ENCODE measurements at regions not wholly inside any gene's neighbourhood (a gene's known extent, or its start where the extent isn't known, plus 50 kb on each side); places are given as distances from the start of the nearest gene placed in this dataset.
"Not testable (repeated sequence)": the region's sequence is repeated elsewhere in the genome, so short reads cannot be mapped to it uniquely, and the experiment has no call there.

DNA sequence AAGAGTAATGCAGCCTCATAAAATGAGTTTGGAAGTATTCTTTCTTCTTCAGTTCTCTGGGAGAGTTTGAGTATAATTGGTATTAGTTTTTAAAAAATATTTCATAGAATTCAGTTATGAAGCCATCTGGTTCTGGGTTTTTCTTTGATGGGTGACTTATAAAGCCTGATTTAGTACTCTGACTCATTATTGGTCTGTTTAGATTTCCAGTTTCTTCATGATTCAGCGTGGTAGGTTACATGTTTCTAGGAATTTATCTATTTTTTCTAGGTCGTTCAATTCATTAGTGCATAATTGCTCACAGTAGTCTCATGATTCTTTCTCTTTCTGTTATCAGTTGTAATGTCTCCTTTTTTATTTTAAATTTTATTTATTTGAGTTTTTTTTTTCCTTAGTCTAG, 111.2 kb downstream of the CEP44 start:
- no peak for DNase-seq (ENCODE audit: low spot score)
- intact Hi-C loops (cut with micrococcal nuclease): no loop called here
- Mint-ChIP-seq H3K36me3 (ENCODE audit: low read depth) (no peaks in the 10 kb centered on the region), H3K9me3 (no peaks in the 10 kb centered on the region), H3K4me3 (ENCODE audit: low read depth) (no peak overlapping the region), H3K27me3 (ENCODE audit: low read depth) (peaks cover 6% of the 10 kb centered on the region), H3K27ac (no peak overlapping the region), H3K4me1 (ENCODE audit: low read depth) (peaks cover 6% of the 10 kb centered on the region)

DNA sequence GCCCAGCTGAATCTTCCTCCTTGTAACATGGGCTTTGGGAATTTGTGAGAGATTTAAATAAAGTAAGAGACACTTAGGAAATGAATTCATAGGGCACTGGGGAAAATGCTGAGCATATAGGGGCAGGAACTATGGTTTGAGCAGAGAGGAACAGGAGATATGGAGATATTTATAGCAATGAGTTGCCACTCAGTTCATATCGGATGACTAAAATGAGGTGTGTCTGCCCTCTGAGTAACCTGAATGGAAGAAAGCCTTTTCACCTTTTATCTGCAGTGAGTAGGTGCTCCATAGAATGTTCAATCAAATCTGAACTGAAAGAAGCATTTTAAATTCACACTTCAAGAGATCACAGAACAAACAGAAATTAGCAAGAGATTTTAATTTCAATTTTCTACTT, 105.7 kb downstream of the CEP44 start:
- DNase-seq (ENCODE audit: low spot score): no peak
- H3K27me3 Mint-ChIP-seq (ENCODE audit: low read depth): peaks cover 4% of the 10 kb centered on the region
- H3K4me3 Mint-ChIP-seq (ENCODE audit: low read depth): no peak overlapping the region
- intact Hi-C loops (cut with micrococcal nuclease): no loop called here
- H3K9me3 Mint-ChIP-seq: no peaks in the 10 kb centered on the region
- H3K27ac Mint-ChIP-seq: no peak overlapping the region
- no peaks in the 10 kb centered on the region for H3K4me1 Mint-ChIP-seq (ENCODE audit: low read depth)
- no peaks in the 10 kb centered on the region for H3K36me3 Mint-ChIP-seq (ENCODE audit: low read depth)

DNA sequence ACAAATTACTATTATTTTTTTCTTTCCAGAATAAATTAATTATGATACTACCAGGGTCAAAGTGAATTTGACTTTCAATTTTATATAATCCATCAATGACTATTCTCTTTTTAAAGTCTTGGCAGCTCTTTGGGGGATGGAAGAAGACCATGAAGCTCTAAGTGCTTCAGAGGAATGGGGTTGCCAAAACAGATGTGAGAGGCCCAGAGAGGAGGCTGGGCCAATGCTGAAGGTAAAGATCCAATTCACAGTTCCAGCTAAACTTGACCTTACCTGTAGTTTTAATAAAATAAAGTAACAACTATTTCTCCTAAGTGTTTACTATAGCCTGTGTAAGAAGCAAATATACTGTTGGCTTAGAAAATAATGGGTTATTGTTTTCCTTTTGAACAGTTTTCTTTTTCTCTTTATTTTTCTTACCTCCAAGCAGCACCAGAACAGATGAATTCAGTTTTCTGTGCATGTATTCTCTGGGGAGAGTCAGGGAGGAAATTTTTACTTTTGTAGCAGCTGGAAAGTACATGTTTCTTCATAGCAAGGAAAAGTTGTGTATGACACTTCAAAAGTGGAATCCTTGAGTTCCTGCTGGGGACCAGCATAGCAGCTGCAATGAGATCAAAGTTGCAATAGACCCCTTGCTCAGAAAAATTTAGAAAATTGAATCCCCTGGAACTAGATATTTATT, 104.9 kb downstream of the CEP44 start:
- H3K27me3 Mint-ChIP-seq (ENCODE audit: low read depth): no peaks in the 10 kb centered on the region
- no peaks in the 10 kb centered on the region for H3K9me3 Mint-ChIP-seq
- intact Hi-C loops (cut with micrococcal nuclease): no loop called here
- DNase-seq (ENCODE audit: low spot score): no peak
- H3K4me1 Mint-ChIP-seq (ENCODE audit: low read depth): no peaks in the 10 kb centered on the region
- H3K36me3 Mint-ChIP-seq (ENCODE audit: low read depth): no peaks in the 10 kb centered on the region
- H3K4me3 Mint-ChIP-seq (ENCODE audit: low read depth): no peak overlapping the region
- no peak overlapping the region for H3K27ac Mint-ChIP-seq

DNA sequence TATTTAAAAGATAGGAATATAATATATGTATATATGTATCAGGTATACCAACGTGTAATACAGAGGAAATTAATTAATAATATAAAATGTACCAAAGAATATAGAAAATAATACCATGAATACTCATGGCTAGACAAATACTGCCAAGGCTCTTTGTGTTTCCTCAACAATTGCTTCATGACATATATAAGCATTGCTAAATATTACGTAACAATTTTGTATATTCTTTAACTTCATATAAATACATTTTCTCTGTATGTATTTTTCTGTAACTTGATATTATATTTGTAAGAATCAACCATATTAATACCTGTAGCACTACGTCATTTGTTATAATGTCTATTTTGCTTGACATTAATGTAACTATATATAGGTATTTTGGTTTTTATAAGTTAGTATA, 104.0 kb downstream of the CEP44 start:
- no peak for DNase-seq (ENCODE audit: low spot score)
- Mint-ChIP-seq H3K27me3 (ENCODE audit: low read depth) (no peaks in the 10 kb centered on the region), H3K36me3 (ENCODE audit: low read depth) (no peaks in the 10 kb centered on the region), H3K4me1 (ENCODE audit: low read depth) (no peaks in the 10 kb centered on the region), H3K4me3 (ENCODE audit: low read depth) (no peak overlapping the region), H3K9me3 (no peaks in the 10 kb centered on the region), H3K27ac (no peak overlapping the region)
- intact Hi-C loops (cut with micrococcal nuclease): no loop called here

DNA sequence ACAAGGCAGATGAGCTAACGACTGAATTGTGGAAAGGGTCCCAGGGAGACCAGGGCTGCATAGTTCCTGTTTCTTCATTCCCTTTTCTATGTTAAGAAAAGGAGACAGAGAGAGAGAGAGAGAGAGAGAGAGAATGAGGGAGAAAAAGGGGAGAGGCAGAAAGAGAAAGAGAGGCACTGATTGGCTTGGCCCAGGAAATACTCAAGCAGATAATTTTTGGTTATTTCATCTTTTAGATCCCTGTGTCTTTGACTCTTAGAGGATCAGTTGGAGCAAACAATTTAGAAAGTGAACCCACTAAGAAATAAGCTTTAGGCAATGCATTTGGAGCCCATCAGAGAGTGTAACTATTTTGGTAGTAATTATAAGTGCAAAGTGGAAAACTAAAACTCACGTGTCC, 103.4 kb downstream of the CEP44 start:
- intact Hi-C loops (cut with micrococcal nuclease): no loop called here
- Mint-ChIP-seq H3K36me3 (ENCODE audit: low read depth) (no peaks in the 10 kb centered on the region), H3K9me3 (no peaks in the 10 kb centered on the region), H3K27ac (no peak overlapping the region), H3K4me1 (ENCODE audit: low read depth) (no peaks in the 10 kb centered on the region), H3K27me3 (ENCODE audit: low read depth) (no peaks in the 10 kb centered on the region), H3K4me3 (ENCODE audit: low read depth) (no peak overlapping the region)
- DNase-seq (ENCODE audit: low spot score): no peak

DNA sequence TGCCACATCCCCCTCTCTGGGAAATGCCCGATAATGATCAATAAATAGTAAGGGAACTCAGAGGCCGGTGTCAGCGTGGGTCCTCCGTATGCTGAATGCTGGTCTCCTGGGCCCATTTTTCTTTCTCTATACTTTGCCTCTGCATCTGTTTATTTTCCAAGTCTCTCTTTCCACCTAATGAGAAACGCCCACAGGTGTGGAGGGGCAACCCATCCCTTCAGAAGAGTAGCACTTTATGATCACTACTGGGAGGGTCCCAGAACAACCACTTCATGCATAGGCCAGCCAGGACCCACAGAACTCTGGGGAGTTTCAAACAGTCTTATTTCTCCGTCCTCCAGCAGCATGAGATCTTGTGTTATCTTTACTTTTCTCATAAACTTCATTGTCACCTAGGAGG, 100.1 kb downstream of the CEP44 start:
- peaks cover 7% of the 10 kb centered on the region for H3K27me3 Mint-ChIP-seq (ENCODE audit: low read depth)
- no peak overlapping the region for H3K27ac Mint-ChIP-seq
- intact Hi-C loops (cut with micrococcal nuclease): no loop called here
- H3K36me3 Mint-ChIP-seq (ENCODE audit: low read depth): no peaks in the 10 kb centered on the region
- DNase-seq (ENCODE audit: low spot score): no peak
- no peak overlapping the region for H3K4me3 Mint-ChIP-seq (ENCODE audit: low read depth)
- H3K9me3 Mint-ChIP-seq: no peaks in the 10 kb centered on the region
- no peaks in the 10 kb centered on the region for H3K4me1 Mint-ChIP-seq (ENCODE audit: low read depth)

DNA sequence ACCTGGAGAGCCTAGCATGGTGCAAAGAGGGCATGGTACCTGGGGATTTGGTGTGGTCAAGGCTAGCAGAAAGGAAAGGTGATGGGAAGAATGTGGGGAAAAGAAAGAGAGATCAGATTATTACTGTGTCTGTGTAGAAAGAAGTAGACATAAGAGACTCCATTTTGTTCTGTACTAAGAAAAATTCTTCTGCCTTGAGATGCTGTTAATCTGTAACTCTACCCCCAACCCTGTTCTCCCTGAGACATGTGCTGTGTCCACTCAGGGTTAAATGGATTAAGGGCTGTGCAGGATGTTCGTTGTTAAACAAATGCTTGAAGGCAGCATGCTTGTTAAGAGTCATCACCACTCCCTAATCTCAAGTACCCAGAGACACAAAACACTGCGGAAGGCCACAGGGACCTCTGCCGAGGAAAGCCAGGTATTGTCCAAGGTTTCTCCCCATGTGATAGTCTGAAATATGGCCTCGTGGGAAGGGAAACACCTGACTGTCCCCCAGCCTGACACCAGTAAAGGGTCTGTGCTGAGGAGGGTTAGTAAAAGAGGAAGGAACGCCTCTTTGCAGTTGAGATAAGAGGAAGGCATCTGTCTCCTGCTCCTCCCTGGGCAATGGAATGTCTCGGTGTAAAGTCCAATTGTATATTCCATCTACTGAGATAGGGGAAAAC, 99.4 kb downstream of the CEP44 start:
- intact Hi-C loops (cut with micrococcal nuclease); DNase-seq (ENCODE audit: low spot score); H3K9me3 Mint-ChIP-seq; H3K27me3 Mint-ChIP-seq (ENCODE audit: low read depth); H3K27ac Mint-ChIP-seq; H3K4me1 Mint-ChIP-seq (ENCODE audit: low read depth); H3K4me3 Mint-ChIP-seq (ENCODE audit: low read depth); H3K36me3 Mint-ChIP-seq (ENCODE audit: low read depth): not testable (repeated sequence)
